AG10803 (cell line): ENCODE measurements at regions not wholly inside any gene's neighbourhood (a gene's known extent, or its start where the extent isn't known, plus 50 kb on each side); places are given as distances from the start of the nearest gene placed in this dataset.
A peak's percentile ranks its signal among the peaks of the same experiment; 100 is the strongest.
"Not testable (repeated sequence)": the region's sequence is repeated elsewhere in the genome, so short reads cannot be mapped to it uniquely, and the experiment has no call there.

Experiments used
- DNase-seq: peaks from one replicate; pipeline ENCODE4 v3.0.0; 2010; ENCODE audit warnings: low read depth
- H3K4me3 ChIP-seq: 2 replicates; pipeline ENCODE4 v1.5.1; 2011; ENCODE audit warnings: mild to moderate bottlenecking, low read length, control low read depth
- TF ChIP-seq, protein P1 (sequence below): conservative IDR thresholded peaks from 2 replicates; pipeline ENCODE4 v1.5.1; 2011; ENCODE audit warnings: mild to moderate bottlenecking, low read length, control low read depth, inconsistent platforms

DNA sequence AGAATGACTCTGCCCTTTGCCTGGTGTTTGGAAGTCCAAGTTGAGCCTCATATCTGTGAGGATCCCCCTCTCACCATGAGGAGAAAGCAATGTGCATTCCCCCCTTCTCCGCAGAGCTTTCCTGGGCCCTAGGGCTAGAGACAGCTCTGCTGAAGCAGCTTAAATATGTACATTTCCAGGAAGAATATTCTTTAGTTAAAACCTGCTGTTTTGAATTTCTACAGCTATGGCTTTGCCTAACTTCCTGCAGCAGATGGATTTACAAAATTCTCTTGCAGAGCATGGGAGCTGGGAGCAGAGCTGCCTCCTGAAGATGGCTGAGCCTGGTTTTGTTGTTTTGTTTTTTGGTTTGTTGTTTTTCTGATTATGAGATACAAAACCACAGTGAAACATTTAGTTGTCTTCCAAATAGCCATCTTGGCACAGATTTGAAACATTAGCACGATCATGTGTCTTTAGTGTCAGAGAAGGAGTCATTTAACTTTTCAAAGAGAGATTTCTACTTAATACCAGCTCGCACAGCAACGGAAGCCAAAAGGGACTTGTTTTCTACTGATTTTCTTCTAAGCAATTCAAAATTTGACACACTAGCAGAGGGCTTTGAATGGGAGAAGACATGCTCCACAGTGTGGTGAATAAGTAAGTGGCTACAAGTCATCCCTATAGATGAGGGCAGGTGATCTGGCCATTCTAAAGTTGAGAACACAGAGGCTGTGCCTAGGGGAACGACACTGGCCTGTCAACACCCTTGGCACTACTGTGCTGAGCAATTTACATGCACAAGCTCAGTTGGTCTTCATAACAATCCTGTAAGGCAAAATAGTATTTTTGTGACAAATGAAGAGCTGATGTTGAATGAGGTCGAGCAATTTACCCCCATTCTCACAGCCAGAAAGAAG is 222.6 kb downstream of the MREG start:
- DNase-seq: peak; percentile 61
- no peak overlapping the region for H3K4me3 ChIP-seq
- TF ChIP-seq, protein P1, sequence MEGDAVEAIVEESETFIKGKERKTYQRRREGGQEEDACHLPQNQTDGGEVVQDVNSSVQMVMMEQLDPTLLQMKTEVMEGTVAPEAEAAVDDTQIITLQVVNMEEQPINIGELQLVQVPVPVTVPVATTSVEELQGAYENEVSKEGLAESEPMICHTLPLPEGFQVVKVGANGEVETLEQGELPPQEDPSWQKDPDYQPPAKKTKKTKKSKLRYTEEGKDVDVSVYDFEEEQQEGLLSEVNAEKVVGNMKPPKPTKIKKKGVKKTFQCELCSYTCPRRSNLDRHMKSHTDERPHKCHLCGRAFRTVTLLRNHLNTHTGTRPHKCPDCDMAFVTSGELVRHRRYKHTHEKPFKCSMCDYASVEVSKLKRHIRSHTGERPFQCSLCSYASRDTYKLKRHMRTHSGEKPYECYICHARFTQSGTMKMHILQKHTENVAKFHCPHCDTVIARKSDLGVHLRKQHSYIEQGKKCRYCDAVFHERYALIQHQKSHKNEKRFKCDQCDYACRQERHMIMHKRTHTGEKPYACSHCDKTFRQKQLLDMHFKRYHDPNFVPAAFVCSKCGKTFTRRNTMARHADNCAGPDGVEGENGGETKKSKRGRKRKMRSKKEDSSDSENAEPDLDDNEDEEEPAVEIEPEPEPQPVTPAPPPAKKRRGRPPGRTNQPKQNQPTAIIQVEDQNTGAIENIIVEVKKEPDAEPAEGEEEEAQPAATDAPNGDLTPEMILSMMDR: no peak

DNA sequence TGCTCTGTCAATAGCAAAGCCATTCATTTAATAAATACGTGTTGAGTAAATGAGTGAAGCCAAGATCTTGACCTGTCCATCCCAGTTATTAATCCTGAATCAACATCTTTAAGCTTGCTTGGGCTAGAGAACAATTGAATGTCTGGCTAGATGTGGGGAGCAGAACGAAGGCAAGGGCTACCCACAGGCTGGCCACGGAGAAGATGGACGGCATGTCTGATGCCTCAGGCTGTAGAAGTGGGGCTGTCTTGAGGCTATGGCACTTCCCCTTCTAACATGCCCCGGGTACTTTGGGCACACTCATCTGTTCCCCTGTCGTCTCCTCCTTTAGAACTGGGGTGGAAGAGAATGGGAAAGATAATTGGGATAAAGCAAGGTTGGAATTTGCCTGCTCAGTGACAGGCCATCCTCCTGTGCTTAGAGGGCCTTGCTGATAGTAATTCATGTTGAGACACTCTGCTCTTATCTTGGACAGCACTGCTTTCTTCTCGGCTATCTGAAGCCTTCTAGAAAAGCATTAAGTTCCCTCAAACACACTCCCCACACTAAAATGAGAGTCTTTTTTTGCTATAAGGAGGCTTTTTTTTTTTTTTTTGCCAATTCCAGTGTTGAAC is 225.7 kb downstream of the MREG start:
- H3K4me3 ChIP-seq: no peak overlapping the region
- DNase-seq: no peak
- TF ChIP-seq, protein P1: no peak

DNA sequence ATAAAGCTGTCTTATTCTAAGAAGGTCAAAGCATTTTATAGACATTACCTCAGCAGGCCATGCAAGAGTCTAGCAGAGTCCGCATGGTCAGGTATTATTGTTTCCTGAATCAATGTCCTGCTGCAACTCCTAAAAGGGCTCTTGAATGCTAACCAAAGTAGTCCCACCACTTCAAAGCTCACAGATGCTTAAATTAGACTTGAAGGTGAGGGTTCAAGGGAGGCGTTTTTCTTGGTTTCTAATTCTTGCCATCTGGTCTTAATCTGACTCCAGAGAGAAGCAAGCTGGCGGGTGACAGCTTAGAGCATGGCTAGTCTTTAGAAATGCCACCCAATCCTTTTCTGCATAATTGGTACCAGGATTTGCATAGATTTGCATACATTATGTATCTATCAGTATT is 226.3 kb downstream of the MREG start:
- DNase-seq: no peak
- no peak overlapping the region for H3K4me3 ChIP-seq
- TF ChIP-seq, protein P1: no peak

DNA sequence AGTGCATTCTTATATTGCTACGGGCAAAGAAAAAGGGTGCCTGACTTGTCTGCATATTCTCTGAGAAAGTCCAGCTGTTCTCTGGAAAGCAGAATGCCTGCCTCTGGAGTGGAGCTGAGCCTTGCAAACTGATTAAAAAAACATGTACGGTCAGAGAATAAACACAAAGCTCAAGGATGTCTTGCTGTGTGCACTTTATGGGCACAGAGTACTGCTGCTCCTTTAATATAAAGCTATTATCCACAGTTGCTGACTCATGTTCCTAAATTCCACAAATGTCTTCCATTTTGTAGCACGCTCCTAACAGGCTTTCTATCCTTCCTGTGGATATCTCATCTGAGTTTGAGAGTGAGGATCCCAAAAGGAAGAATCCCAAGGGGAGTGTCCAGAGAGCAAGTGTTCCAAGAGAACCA is 229.0 kb downstream of the MREG start:
- TF ChIP-seq, protein P1: no peak
- DNase-seq: peak; percentile 97
- no peak overlapping the region for H3K4me3 ChIP-seq

DNA sequence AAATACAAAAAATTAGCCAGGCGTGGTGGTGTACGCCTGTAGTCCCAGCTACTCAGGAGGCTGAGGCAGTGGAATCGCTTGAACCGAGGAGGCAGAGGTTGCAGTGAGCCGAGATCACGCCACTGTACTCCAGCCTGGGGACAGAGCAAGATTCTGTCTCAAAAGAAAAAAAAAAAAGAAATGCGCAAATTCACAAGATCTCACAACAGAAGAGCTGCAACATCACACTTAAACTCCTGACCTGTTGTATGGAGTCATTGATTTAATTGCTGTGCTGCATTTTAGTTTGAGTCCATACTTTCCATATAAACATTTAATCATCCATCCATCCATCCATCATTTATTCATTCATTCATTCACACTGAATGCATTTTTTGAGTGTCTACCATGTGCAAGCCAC is 229.7 kb downstream of the MREG start:
- not testable (repeated sequence) for H3K4me3 ChIP-seq, DNase-seq

DNA sequence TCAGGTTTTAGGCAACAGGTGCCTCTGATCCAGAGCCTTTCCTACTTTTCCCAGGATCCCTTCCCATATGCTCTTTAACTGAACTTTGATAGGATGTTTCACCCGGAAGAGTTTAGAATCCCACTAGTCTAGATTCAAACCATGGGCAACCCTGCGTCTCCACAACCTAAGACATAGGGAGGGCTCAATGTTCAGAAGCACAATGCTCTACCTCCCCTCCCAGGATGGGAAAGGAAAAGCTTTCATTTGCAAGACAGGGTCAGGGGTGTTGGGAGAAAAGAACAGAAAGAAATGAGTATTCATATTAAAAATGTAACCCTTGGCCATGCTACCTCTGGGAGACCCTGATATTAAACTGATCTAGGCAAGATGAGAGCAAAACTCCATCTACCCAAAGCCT is 230.4 kb downstream of the MREG start:
- TF ChIP-seq, protein P1: no peak
- no peak for DNase-seq

DNA sequence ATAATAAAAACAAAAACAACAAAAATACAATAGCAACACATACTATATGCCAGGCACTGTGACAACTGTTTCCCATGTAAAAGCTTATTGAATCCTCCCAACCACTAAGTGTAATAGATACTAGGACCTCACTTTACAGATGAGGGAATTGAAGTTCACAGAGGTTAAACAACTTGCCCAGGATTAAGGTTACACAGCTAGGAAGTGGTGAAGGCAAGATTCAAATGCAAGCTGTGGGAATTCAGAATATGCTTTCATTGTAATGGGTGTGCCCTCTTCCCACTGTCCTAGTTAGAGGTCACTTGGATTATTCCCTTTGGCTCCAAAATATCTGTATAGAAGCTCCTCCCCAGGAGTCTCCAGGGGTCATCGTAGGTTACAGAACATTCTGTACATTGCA is 231.1 kb downstream of the MREG start:
- TF ChIP-seq, protein P1: no peak
- DNase-seq: no peak

More for the DNA sequence above, 230.4 kb downstream of the MREG start:
- H3K4me3 ChIP-seq: no peak overlapping the region

More for the DNA sequence above, 231.1 kb downstream of the MREG start:
- no peak overlapping the region for H3K4me3 ChIP-seq
